GM12864 (cell line): ENCODE measurements at regions not wholly inside any gene's neighbourhood (a gene's known extent, or its start where the extent isn't known, plus 50 kb on each side); places are given as distances from the start of the nearest gene placed in this dataset.

Experiments used
- DNase-seq: peaks from one replicate; pipeline ENCODE4 v3.0.0-alpha.2; 2011; ENCODE audit warnings: low read depth
- H3K4me3 ChIP-seq: 2 replicates; pipeline ENCODE4 v1.5.1; 2011; ENCODE audit warnings: mild to moderate bottlenecking, low read depth, low read length, control low read depth
- TF ChIP-seq, protein P1 (sequence below): IDR thresholded peaks from 2 replicates; pipeline ENCODE4 v1.5.1; 2011; ENCODE audit warnings: low read depth, mild to moderate bottlenecking, moderate library complexity, low read length, control low read depth, inconsistent platforms; ENCODE audit errors: missing control alignments

DNA sequence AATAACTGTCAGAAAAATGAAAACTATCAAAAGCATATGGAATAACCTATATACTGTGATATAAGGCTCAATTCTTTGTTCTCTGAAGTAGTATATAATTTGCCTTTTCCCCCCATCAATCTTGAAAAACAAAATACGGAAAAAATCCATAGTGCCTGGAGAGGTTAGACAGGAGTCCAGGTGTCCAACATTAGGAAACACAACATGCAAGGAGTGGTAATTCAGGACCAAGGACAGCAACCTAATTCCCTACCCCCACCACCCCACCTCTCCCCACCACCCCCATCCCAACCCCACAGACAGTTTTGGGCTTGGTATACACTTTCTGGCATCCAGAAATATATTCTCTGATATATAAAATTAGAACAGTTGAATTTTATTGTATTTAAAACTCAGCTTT is 55.1 kb upstream of the SLC25A26 start:
- no peak overlapping the region for H3K4me3 ChIP-seq
- DNase-seq = no peak
- TF ChIP-seq, protein P1, sequence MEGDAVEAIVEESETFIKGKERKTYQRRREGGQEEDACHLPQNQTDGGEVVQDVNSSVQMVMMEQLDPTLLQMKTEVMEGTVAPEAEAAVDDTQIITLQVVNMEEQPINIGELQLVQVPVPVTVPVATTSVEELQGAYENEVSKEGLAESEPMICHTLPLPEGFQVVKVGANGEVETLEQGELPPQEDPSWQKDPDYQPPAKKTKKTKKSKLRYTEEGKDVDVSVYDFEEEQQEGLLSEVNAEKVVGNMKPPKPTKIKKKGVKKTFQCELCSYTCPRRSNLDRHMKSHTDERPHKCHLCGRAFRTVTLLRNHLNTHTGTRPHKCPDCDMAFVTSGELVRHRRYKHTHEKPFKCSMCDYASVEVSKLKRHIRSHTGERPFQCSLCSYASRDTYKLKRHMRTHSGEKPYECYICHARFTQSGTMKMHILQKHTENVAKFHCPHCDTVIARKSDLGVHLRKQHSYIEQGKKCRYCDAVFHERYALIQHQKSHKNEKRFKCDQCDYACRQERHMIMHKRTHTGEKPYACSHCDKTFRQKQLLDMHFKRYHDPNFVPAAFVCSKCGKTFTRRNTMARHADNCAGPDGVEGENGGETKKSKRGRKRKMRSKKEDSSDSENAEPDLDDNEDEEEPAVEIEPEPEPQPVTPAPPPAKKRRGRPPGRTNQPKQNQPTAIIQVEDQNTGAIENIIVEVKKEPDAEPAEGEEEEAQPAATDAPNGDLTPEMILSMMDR = no peak

DNA sequence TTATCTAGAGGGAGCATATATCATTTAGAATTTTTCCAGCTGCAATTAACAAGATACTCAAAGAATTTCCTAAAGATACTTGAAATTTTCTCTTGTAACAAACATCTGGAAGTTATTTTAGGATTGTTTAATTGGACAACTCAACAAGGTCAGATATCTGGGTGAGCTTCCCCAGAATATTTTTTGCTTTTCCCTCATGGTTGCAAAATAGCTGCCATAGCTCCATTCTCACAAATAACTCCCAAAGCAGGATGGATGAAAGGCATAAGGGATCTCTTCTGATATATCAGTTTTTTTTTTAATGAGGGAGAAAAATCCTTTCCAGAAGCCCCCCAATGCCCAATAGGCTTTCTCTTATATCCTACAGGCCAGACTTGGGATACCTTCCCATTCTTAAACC is 56.6 kb upstream of the SLC25A26 start:
- TF ChIP-seq, protein P1 = no peak
- no peak for DNase-seq
- no peak overlapping the region for H3K4me3 ChIP-seq

DNA sequence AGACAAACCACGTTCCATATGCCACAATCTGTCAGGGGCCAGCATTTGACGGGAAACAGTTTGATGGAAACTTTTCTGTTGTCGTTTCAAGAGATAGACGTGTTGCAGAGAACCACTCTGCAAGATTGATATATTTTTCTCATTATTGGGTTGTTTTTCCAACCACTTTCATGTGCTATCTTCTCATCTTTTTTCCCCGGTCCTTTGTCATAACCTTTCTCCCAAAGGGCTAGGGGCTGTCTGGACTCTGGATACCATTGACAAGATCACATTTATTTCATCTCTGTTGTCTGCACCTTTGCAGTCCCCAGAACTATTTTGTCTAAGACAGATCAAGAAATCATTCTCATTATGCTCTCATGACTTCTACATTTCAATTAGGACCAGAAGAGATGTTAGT is 57.6 kb upstream of the SLC25A26 start:
- DNase-seq = no peak
- TF ChIP-seq, protein P1 = no peak
- H3K4me3 ChIP-seq = no peak overlapping the region

DNA sequence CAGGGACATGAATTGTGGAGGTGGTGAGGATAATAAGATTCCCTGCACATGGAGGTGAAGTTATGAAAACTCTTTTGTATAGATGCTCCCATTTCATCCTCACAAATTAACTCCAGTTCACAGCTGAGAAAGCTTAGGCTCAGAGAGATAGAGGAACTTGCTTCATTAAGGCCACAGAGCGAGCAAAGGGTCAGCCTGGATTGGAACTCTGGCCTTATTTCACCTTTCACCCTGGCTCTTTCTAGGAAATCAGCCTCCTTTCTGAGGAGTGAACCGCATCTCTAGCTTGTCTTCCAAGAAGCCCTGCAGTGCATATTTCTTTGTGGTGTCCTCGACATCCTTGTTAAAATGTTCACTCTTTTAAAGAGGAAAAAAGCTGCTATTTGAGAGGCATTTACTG is 58.0 kb upstream of the SLC25A26 start:
- TF ChIP-seq, protein P1 = no peak
- no peak for DNase-seq
- H3K4me3 ChIP-seq = no peak overlapping the region

DNA sequence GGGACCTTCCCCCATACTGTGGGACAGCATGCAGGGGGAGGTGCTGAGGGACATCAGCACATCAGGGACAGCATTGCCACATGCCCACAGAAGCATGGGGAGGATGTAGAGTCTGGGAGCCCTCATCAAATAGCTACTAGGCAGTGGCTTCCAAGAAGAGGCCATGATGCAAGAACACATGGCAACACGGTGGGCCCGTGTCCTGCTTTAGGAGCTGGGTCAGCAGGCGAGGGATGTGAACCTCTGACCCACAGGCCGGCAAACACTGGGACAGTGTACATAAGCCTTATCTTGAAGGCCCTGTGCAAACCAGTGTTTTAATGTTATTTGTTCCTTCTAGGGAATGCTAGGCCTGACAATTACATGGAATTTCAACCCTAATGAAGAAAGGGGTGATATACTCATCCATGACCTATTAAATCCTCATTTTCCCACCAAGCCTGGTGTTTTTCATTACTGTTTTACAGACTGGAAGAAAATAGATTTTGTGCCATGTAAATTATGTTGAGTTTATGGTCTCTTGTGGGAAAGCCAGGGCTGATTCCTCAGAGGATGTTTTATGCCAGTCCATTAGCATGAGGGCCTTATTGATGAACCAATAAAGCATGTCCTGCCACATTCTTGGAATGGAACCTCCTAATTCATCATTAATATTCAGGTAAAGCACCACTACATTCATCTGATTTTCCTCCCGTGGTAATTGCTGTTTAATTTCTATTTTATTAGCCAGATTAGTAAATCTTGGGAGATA is 61.7 kb upstream of the SLC25A26 start:
- no peak overlapping the region for H3K4me3 ChIP-seq
- DNase-seq = no peak
- TF ChIP-seq, protein P1 = no peak

DNA sequence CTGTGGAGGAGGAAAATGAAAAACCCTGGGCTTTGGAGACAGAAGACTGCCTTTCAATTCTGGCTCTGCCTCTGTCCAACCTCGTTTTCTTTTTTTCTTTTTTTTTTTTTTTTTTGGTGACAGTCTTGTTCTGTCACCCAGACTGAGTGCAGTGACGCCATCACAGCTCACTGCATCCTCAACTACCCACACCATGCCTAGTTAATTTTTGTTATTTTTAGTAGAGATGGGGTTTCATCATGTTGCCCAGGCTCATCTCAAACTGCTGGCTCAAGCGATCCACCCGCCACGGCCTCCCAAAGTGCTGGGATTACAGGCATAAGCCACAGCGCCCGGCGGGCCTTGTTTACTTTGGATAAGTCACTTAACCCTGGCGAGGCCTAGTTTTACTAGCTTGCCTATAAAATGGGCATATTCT is 66.3 kb upstream of the SLC25A26 start:
- TF ChIP-seq, protein P1 = no peak
- H3K4me3 ChIP-seq = no peak overlapping the region
- no peak for DNase-seq
